Esophagus muscularis mucosa (tissue), 3 donors: ENCODE measurements at regions not wholly inside any gene's neighbourhood (a gene's known extent, or its start where the extent isn't known, plus 50 kb on each side); places are given as distances from the start of the nearest gene placed in this dataset.

ENCODE experiments used
- POLR2AphosphoS5 ChIP-seq, 2 donors: sonication (generic); formaldehyde crosslinking; IDR thresholded peaks; one replicate each; pipeline ENCODE4 v1.6.1; 2017; ENCODE audit warnings: antibody characterized with exemption in 2 of 2
- TF ChIP-seq, protein P1 (sequence below), 3 experiments: fragments of 200-600 bp in 2 of 3; fragments of 450-650 bp in 1 of 3; sonication (generic) in 2 of 3; IDR thresholded peaks; one replicate each; pipeline ENCODE4 v1.5.1; 2017 to 2019; ENCODE audit warnings: antibody characterized with exemption in 3 of 3, mild to moderate bottlenecking in 2 of 3, moderate library complexity in 1 of 3

DNA sequence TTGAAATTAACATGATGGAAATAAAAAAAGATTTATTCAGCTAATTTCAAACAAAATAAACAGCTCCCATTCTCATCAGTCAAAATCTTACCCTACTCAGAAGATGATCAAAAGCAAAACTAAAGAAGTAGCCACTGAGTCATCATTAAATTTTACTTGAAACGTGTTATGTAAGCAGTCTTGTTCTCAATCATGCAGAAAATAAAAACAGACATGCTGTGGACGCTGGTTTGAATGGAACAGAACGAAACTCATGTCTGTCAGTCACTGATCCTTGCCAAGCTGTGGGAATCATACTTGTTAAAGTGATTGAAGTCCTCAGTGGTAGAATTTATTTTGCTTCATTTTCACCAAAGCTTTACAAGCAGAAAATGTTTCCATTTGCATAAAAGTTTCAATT is 77.2 kb upstream of the TLR3 start:
- TF ChIP-seq POLR2AphosphoS5 (IDR thresholded peaks at IDR 0.05), result no peak
- TF ChIP-seq, protein P1, sequence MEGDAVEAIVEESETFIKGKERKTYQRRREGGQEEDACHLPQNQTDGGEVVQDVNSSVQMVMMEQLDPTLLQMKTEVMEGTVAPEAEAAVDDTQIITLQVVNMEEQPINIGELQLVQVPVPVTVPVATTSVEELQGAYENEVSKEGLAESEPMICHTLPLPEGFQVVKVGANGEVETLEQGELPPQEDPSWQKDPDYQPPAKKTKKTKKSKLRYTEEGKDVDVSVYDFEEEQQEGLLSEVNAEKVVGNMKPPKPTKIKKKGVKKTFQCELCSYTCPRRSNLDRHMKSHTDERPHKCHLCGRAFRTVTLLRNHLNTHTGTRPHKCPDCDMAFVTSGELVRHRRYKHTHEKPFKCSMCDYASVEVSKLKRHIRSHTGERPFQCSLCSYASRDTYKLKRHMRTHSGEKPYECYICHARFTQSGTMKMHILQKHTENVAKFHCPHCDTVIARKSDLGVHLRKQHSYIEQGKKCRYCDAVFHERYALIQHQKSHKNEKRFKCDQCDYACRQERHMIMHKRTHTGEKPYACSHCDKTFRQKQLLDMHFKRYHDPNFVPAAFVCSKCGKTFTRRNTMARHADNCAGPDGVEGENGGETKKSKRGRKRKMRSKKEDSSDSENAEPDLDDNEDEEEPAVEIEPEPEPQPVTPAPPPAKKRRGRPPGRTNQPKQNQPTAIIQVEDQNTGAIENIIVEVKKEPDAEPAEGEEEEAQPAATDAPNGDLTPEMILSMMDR (IDR thresholded peaks at IDR 0.05), result no peak
